Skin of body (tissue), 1 donor: ENCODE measurements at regions not wholly inside any gene's neighbourhood (a gene's known extent, or its start where the extent isn't known, plus 50 kb on each side); places are given as distances from the start of the nearest gene placed in this dataset.
"Not testable (repeated sequence)": the region's sequence is repeated elsewhere in the genome, so short reads cannot be mapped to it uniquely, and the experiment has no call there.

Source experiments
- DNase-seq: peaks from one replicate; lab custom pipeline; 2025; lab: John Stamatoyannopoulos, UW

GRCh38 chr1:170789063-170789462, 125.1 kb downstream of the PRRX1 start:
- no peak for DNase-seq

DNA sequence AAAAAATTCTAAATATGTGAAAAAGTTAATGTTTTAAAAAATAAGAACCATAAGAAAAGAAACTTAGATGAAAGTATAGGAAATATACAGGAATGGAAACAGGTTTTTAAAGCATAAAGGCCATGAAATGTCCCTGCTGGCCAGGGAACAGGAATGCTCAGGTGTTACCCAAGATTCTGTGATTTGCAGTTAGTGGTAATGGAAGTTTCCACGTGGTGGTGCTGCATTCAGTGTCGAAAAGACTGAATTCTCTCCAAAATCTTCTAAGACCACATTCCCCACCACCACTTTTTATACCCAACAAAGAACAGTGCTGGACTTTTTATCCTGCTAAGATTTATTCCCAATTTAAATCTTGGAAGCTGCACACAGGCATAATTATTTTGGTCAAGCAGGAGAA, 126.2 kb downstream of the PRRX1 start:
- no peak for DNase-seq

DNA sequence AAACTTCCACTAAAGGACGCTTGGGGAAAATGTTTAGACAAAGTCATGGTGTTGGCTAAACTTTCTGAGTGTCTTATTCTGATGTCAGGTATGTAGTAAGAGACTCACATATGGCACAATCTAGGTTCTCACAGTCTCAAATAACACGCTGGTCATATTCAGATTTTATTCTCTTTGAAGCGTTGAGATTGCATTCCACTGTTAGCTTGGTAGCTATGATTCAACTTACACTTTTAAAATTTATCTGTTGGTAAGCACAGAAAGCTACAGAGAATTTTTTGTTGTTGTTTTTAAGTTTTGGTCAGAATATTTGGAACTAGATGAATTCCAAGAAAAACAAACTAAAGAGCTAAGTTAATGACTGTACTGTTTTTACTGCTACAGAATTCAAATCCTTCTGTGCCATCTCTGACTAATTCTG, 126.7 kb downstream of the PRRX1 start:
- no peak for DNase-seq

DNA sequence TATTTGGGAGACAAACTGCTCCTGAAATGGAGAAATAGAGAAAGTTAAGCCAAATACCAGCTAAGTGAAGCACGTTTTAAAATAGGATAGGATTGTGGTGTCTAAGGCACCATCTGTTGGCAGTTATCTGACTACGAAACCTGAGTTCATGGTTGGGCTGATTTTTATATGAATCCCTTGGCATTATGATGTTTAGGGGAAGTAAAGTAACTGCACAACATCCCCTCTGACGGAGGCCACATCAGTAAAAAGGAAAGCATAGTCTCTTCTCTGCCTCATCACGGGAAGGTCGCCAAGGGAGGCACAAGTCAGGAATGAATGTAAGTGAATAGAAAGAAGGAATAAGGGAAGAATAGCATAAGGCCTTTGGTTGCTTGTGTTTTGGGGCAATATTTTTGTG, 128.0 kb downstream of the PRRX1 start:
- DNase-seq, result no peak

GRCh38 chr1:170800265-170800664, 135.1 kb upstream of the MROH9 start:
- no peak for DNase-seq

GRCh38 chr1:170800812-170801211, 134.5 kb upstream of the MROH9 start:
- no peak for DNase-seq

GRCh38 chr1:170803711-170804110, 131.6 kb upstream of the MROH9 start:
- no peak for DNase-seq

GRCh38 chr1:170804419-170804818, 130.9 kb upstream of the MROH9 start:
- no peak for DNase-seq

DNA sequence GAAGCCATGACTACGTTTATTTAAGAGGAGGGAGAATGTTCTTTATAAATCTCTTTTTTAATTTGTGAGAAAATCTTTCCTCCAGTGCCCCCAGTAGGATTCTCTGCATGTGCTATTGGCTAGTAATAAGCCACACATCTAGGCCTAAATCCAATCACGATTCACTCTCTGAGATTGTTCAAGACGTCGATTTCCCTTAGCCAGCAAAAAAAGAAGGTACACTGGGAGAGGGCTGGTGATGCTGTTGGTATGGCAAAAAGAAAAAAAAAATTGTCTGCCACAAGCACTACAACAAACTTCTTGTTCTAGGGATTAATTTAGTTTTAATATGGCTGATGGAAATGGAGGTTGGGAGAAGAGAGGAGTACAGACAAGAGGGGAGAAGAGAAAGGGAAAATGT, 130.5 kb upstream of the MROH9 start:
- no peak for DNase-seq

DNA sequence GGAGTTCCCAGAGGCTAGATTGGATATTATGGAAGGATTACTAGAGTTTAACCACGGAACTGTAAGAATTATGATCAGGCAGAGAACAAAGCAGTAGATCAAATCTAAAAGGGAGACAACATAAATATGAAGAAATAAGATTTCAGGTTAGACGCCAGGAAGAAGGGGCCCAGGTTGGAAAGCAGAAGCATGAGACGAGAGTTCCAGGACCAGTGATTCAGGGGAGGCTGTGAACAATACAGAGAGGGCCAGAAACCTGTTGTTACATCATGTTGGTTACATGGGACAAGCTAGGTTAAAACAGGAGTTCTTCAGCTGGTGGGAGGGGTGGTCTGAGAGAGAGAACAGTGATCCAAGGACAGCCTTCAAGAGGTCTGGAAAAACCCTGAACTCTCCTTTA, 128.4 kb upstream of the MROH9 start:
- no peak for DNase-seq

- DNase-seq, result no peak
These were observed 127.9 kb upstream of the MROH9 start for GRCh38 chr1:170807432-170807831.

DNA sequence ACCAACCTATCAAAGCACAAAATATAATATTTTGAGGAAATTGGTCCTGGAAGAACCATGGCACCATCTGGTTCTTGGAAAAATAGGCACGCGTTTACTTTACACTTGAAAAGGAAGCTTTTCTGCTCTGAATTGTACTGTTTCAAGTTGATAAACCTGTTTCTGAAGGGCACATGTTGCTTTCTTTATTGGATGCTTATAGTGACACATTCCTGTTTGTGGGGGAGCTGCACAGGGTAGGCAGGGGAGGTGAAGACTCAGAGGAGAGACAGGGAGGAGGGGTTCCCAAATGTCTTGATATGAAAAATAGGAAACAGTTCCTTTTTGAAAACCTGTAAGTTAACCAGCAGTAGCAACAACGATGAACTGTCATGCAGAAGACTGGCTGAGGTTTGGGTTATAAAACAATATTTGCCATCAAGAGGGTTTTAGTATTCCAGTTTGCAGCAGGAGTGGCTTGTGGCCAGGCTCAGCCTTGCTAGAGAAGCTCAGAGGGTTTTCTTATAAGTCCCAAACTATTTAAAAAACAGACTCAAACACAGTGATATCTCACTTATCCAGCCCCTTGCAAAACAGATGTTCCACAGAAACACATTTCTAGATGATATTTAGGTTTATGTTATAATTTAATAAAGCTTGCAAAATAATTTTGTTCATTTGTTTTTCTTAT, 127.0 kb upstream of the MROH9 start:
- no peak for DNase-seq

- DNase-seq, result not testable (repeated sequence)
These were observed 124.3 kb upstream of the MROH9 start for GRCh38 chr1:170811013-170811412.

GRCh38 chr1:170819781-170820180, 115.6 kb upstream of the MROH9 start:
- DNase-seq, result no peak

DNA sequence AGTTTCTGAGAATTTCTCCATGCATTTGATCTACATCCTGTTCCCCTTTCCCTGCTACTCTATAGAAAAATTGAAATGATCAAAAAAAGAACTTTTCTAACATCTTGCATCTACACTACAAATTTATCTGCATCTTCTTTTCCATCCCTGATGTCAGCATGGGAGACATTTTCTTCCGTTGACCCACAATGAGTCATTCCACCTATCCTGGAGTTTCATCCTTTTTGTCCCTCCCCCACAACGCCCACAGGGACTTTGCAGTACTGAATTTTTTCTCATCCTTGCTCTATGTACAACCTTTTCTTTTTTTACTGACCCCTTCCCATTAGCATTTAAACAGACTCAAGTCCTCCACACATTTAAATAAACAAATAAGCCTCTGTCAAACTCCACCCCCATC, 112.2 kb upstream of the MROH9 start:
- no peak for DNase-seq

- DNase-seq, result no peak
These were observed 104.1 kb upstream of the MROH9 start for GRCh38 chr1:170831276-170831675.

DNA sequence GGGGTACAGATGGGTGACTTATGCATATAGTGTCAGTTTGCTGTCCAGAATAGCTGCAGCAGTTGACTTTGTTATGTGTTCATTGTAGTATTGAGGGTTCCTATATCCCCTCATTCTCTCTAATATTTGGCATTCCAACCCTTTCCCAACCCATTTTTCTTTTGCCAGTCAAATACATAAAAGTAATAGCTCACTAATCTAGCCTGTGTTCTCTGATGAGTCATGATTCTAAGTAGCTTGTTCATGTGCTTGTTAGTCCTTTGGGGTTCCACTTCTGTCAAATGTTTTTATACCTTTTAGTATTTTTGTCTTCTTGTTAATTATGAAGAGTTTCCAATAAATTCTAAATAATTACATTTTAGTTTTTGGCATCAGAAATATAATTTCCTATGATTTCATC, 99.2 kb upstream of the MROH9 start:
- no peak for DNase-seq

GRCh38 chr1:170840371-170840770, 95.0 kb upstream of the MROH9 start:
- DNase-seq, result no peak

GRCh38 chr1:170853302-170853701, 82.0 kb upstream of the MROH9 start:
- no peak for DNase-seq

- no peak for DNase-seq
These were observed 81.5 kb upstream of the MROH9 start for GRCh38 chr1:170853867-170854266.

GRCh38 chr1:170854677-170855076, 80.7 kb upstream of the MROH9 start:
- DNase-seq, result no peak

GRCh38 chr1:170856455-170856854, 78.9 kb upstream of the MROH9 start:
- no peak for DNase-seq

DNA sequence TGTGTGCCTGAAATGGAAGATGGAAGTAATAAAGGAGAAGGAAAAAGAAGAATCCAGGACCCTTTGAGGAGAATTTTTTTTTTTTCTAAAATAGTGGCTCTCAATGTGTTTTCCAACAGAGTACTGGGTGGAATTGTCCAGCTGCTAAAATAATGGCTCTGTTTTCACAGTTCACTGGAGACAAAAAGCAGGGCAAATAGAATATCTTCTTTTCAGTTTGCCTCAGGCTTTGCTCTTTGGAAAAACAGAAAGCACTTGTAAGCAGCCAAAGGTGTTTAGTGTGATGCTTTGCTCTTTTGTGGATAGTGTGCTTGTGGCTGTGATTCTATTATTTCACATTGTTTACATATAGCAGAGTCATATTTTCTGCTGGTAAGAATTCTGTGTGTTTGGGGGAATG, 77.4 kb upstream of the MROH9 start:
- DNase-seq, result no peak

DNA sequence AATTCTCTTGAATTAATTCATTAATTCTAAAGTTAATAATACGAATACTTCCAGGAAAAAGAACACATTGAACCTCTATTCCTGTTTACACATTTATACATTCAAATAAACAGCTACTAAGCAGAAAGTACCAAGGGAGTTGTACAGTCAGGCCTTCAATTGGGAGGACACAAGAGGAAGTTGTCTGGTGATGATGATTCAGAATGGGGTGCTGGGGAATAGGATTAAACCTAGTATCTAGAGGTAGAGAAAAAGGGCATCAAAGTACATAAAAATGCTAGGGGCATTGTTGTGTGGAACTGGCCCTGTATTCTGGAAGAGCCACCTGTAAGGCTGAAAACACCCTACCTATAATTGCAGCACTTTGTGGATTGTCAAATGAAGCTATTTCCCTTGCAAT, 71.7 kb upstream of the MROH9 start:
- DNase-seq, result no peak
